ENCODE measurements at regions not wholly inside any gene's neighbourhood (a gene's known extent, or its start where the extent isn't known, plus 50 kb on each side); places are given as distances from the start of the nearest gene placed in this dataset.

DNA sequence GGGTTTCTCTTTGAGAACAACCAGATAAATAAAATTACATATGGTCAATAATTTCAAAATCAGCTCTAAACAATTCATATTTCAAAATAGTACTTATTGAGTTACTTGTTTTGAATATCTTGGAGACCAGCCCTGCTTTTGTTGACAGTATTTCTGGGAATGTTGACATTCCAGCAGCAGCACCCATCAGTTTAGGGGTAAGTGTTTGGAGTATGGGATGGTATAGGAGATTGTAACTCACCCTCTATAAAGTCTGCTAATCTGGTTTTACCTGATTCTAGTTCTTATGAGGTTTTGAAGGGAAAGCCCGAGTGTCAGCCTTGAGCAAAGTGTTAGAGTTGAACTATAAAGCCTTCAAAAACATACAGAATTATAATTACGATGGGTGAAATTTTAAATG is 139.2 kb upstream of the ANKRD50 start:
- TF ChIP-seq, protein P1, sequence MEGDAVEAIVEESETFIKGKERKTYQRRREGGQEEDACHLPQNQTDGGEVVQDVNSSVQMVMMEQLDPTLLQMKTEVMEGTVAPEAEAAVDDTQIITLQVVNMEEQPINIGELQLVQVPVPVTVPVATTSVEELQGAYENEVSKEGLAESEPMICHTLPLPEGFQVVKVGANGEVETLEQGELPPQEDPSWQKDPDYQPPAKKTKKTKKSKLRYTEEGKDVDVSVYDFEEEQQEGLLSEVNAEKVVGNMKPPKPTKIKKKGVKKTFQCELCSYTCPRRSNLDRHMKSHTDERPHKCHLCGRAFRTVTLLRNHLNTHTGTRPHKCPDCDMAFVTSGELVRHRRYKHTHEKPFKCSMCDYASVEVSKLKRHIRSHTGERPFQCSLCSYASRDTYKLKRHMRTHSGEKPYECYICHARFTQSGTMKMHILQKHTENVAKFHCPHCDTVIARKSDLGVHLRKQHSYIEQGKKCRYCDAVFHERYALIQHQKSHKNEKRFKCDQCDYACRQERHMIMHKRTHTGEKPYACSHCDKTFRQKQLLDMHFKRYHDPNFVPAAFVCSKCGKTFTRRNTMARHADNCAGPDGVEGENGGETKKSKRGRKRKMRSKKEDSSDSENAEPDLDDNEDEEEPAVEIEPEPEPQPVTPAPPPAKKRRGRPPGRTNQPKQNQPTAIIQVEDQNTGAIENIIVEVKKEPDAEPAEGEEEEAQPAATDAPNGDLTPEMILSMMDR (IDR thresholded peaks at IDR 0.05; ENCODE audit: insufficient read depth, low read length, poor library complexity, severe bottlenecking): no peak
- DNase-seq (ENCODE audit: extremely low read depth, insufficient read length): no peak
- Histone ChIP-seq H3K4me3 (replicated peaks; ENCODE audit: low read depth, low read length) (no peak overlapping the region), H3K27me3 (replicated peaks; ENCODE audit: control insufficient read depth, insufficient read depth, low read length) (no peaks in the 10 kb centered on the region), H3K36me3 (ENCODE audit: control insufficient read depth, insufficient read depth, low read length) (no peaks in the 10 kb centered on the region)

DNA sequence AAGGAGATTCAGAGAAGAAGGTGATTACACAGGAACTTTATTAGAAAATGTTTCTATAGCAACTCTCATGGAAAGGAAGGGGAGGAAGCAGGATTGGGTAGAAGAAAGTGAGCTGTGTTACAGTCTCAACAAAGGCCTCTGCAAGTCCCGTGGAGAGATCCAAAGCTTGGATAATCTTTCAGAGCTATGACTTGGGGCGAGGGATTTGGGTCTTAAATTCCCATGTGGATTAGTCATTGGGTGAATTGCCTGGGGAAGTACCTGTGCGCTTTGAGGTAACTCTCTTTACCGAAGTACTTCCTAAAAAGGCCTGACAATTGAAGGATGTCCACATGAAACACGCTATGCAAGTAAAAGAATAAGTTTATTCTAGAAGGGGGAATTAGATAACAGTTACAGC is 133.8 kb upstream of the ANKRD50 start:
- Histone ChIP-seq H3K27me3 (replicated peaks; ENCODE audit: control insufficient read depth, insufficient read depth, low read length) (no peaks in the 10 kb centered on the region), H3K36me3 (ENCODE audit: control insufficient read depth, insufficient read depth, low read length) (no peaks in the 10 kb centered on the region), H3K4me3 (replicated peaks; ENCODE audit: low read depth, low read length) (no peak overlapping the region)
- TF ChIP-seq, protein P1 (IDR thresholded peaks at IDR 0.05; ENCODE audit: insufficient read depth, low read length, poor library complexity, severe bottlenecking): no peak
- no peak for DNase-seq (ENCODE audit: extremely low read depth, insufficient read length)

DNA sequence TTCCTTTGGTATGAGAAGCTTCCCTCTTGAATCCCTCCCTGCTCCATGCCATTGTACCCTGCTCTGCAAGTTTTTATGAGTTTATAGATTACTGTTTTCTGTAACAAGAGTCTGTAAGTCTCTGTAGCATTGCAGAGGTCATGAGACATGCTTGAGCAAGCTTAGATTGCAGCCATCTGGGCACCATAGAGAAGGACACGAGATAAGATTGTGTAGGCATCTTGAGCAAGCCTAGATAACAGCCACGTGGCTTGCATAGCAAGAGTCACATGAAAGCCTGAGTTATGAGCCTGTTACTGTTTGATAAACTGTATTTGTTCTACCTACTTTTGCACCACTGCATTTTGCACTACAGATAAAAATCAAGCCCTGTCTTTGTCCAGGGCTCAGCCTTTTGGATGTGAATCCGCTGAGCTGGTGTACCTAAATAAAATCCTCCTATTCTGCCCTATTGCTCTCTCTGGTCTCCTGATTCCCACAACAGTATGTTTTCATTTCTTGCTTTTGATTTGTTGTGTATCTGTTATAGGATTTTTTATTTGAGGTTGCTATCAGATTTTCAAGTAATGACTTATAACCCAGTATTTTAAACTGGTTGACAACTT is 127.4 kb upstream of the ANKRD50 start:
- no peak for DNase-seq (ENCODE audit: extremely low read depth, insufficient read length)
- TF ChIP-seq, protein P1 (IDR thresholded peaks at IDR 0.05; ENCODE audit: insufficient read depth, low read length, poor library complexity, severe bottlenecking): no peak

DNA sequence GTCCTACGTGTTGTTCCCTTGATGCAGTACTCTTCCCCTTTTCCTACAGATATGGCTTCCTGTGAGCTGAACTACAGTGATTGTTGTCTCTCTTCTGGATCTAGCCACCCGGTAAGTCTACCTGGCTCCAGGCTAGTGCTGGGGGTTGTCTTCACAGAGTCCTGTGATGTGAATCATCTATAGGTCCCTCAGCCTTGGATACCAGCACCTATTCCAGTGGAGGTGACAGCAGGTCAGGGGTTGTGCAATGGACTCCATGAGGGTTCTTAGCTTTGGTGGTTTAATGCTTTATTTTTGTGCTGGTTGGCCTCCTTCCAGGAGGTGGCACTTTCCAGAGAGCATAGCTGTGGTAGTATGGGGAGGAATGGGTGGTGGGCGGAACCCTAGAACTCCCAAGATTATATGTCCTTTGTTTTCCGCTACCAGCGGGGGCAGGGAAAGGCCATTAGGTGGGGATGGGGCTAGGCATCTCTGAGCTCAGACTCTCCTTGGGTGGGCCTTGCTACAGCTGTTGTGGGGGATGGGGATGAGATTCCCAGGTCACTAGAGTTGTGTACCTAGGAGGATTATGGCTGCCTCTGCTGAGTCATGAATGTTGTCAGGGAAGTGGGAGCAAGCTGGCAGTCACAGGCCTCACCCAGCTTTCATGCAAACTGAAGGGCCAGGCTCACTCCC is 121.4 kb upstream of the ANKRD50 start:
- no peak overlapping the region for H3K4me3 ChIP-seq (replicated peaks; ENCODE audit: low read depth, low read length)
- DNase-seq (ENCODE audit: extremely low read depth, insufficient read length): no peak
- H3K36me3 ChIP-seq (ENCODE audit: control insufficient read depth, insufficient read depth, low read length): no peaks in the 10 kb centered on the region
- H3K27me3 ChIP-seq (replicated peaks; ENCODE audit: control insufficient read depth, insufficient read depth, low read length): no peaks in the 10 kb centered on the region
- TF ChIP-seq, protein P1 (IDR thresholded peaks at IDR 0.05; ENCODE audit: insufficient read depth, low read length, poor library complexity, severe bottlenecking): no peak

More for the DNA sequence above, 127.4 kb upstream of the ANKRD50 start:
- no peaks in the 10 kb centered on the region for H3K27me3 ChIP-seq (replicated peaks; ENCODE audit: control insufficient read depth, insufficient read depth, low read length)
- H3K4me3 ChIP-seq (replicated peaks; ENCODE audit: low read depth, low read length): no peak overlapping the region
- H3K36me3 ChIP-seq (ENCODE audit: control insufficient read depth, insufficient read depth, low read length): no peaks in the 10 kb centered on the region

DNA sequence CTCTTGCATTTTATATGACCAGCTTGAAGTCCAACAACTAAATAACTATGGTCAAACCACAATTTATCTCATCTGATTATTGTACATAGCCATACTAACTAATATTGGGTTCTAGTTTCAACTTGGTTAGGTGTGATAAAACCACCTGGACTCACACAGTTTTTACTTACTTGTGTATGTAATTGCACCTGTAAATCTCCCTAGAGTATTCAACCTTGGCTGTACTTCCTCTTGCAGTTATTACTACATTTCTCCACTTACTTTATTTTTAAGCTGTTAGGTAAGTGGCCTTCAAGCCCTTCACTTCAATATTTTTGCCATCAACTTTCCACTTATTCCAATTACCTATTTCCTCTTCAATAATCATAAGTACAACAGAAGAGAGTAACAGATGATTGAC is 115.8 kb upstream of the ANKRD50 start:
- H3K27me3 ChIP-seq (replicated peaks; ENCODE audit: control insufficient read depth, insufficient read depth, low read length): no peaks in the 10 kb centered on the region
- DNase-seq (ENCODE audit: extremely low read depth, insufficient read length): no peak
- no peaks in the 10 kb centered on the region for H3K36me3 ChIP-seq (ENCODE audit: control insufficient read depth, insufficient read depth, low read length)
- H3K4me3 ChIP-seq (replicated peaks; ENCODE audit: low read depth, low read length): no peak overlapping the region
- TF ChIP-seq, protein P1 (IDR thresholded peaks at IDR 0.05; ENCODE audit: insufficient read depth, low read length, poor library complexity, severe bottlenecking): no peak
